ENCODE measurements at regions not wholly inside any gene's neighbourhood (a gene's known extent, or its start where the extent isn't known, plus 50 kb on each side); places are given as distances from the start of the nearest gene placed in this dataset.

DNA sequence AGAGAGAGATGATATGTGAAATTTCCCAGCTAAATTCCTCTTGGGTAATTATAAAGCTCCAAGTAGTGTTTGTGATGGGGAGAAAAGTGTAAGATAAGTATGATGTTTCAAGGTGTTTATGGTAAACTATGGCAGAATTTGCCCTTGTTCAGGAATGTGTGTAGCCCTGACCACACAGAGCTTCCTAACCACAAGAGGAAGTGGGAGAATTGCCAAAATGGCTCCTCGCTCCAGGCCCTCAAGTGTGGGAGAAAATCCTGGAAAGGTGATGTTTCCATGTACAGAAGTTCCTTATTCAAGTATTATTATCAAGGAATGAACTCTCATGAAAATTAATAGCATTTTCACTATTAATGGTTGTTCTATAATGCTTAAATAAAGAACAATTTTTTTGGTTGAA is 878.3 kb downstream of the TDRD15 start:
- FAIRE-seq (no peak), ATAC-seq (no peak), DNase-seq (ENCODE audit: low spot score) (no peak)
- POLR2A ChIA-PET: no interaction called here
- H4K20me1 ChIP-seq (ENCODE audit: insufficient read depth, low read length): no peaks in the 10 kb centered on the region
- H3K27me3 ChIP-seq (ENCODE audit: control insufficient read depth in 1 of 2, insufficient read depth in 2 of 2, low read length in 2 of 2): no peaks in the 10 kb centered on the region
- H2AFZ ChIP-seq (ENCODE audit: low read length): no peak overlapping the region
- no peak overlapping the region for H3K4me2 ChIP-seq (ENCODE audit: low read depth, low read length)
- intact Hi-C loops (cut with micrococcal nuclease; ENCODE audit: unreplicated experiment): loop anchor here (10.0 kb wide), 1 partner anchor 123 kb away; no protein-coding TSS in a partner anchor
- H3K36me3 ChIP-seq (replicated peaks in 1 of 2; ENCODE audit: control insufficient read depth in 1 of 2, insufficient read depth in 2 of 2, low read length in 2 of 2): no peaks in the 10 kb centered on the region
- in situ Hi-C loops (cut with HindIII; ENCODE audit: extremely low pct_ligation_motif_present, low pct_unique_long_range_greater_than_20kb): no loop called here
- CTCF ChIA-PET (ENCODE audit: low intra/inter-chr PET ratio, low total read pairs): no interaction called here
- TF ChIP-seq MTA1 (CRISPR knock-in tag; IDR thresholded peaks at IDR 0.05; ENCODE audit: borderline replicate concordance) (no peak), ZNF570 (CRISPR knock-in tag; IDR thresholded peaks at IDR 0.05; ENCODE audit: borderline replicate concordance) (no peak), ZNF782 (CRISPR knock-in tag; IDR thresholded peaks at IDR 0.05; ENCODE audit: borderline replicate concordance) (no peak), IRF2 (CRISPR knock-in tag; IDR thresholded peaks at IDR 0.05) (no peak), ZNF274 (CRISPR knock-in tag; IDR thresholded peaks at IDR 0.05) (no peak), MAFK (conservative IDR thresholded peaks at IDR 0.05 in 1 of 2, IDR thresholded peaks at IDR 0.05 in 1 of 2; ENCODE audit: low read length in 2 of 2) (no peak), RBFOX2 (IDR thresholded peaks at IDR 0.05; ENCODE audit: low read depth, low read length) (no peak), GFI1 (CRISPR knock-in tag; IDR thresholded peaks at IDR 0.05; ENCODE audit: borderline replicate concordance) (no peak), PTBP1 (IDR thresholded peaks at IDR 0.05; ENCODE audit: low read depth, low read length, poor library complexity, severe bottlenecking) (no peak), HCFC1 (IDR thresholded peaks at IDR 0.05; ENCODE audit: low read depth, low read length) (no peak), CBFB (CRISPR knock-in tag; IDR thresholded peaks at IDR 0.05) (no peak), SIX4 (CRISPR knock-in tag; IDR thresholded peaks at IDR 0.05) (no peak), ZNF350 (CRISPR knock-in tag; IDR thresholded peaks at IDR 0.05; ENCODE audit: borderline replicate concordance, low read depth) (no peak), RARA (CRISPR knock-in tag; IDR thresholded peaks at IDR 0.05) (no peak)
- TF ChIP-seq, protein P1, sequence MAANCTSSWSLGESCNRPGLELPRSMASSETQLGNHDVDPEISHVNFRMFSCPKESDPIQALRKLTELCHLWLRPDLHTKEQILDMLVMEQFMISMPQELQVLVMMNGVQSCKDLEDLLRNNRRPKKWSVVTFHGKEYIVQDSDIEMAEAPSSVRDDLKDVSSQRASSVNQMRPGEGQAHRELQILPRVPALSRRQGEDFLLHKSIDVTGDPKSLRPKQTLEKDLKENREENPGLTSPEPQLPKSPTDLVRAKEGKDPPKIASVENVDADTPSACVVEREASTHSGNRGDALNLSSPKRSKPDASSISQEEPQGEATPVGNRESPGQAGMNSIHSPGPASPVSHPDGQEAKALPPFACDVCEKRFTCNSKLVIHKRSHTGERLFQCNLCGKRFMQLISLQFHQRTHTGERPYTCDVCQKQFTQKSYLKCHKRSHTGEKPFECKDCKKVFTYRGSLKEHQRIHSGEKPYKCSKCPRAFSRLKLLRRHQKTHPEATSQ (CRISPR knock-in tag; IDR thresholded peaks at IDR 0.05; ENCODE audit: borderline replicate concordance): no peak
- TF ChIP-seq, protein P2, sequence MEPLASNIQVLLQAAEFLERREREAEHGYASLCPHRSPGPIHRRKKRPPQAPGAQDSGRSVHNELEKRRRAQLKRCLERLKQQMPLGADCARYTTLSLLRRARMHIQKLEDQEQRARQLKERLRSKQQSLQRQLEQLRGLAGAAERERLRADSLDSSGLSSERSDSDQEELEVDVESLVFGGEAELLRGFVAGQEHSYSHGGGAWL (CRISPR knock-in tag; IDR thresholded peaks at IDR 0.05): no peak
- H3K27ac ChIP-seq (ENCODE audit: extremely low read length, insufficient read depth, low read length): no peak overlapping the region
- H3K79me2 ChIP-seq (ENCODE audit: insufficient read depth, low read length): no peaks in the 10 kb centered on the region
- no peak overlapping the region for H3K9ac ChIP-seq (ENCODE audit: insufficient read depth, low read depth, low read length)
- BruUV-seq (replicated peaks): no TSS peak
- whole genome bisulfite sequencing (ENCODE audit: low lambda C conversion rate): 5% methylated on average over 1 of the region's 1 CpG
- H3K4me3 ChIP-seq (replicated peaks in 1 of 3; ENCODE audit: insufficient read depth in 1 of 3, low read depth in 2 of 3, low read length in 3 of 3): no peak overlapping the region
- peaks cover 45% of the 10 kb centered on the region for H3K9me3 ChIP-seq (ENCODE audit: low read length)
- H3K4me1 ChIP-seq (ENCODE audit: insufficient read depth, low read length): no peaks in the 10 kb centered on the region

Data from HepG2 (cell line).